HG03066 (cell line): ENCODE measurements at regions not wholly inside any gene's neighbourhood (a gene's known extent, or its start where the extent isn't known, plus 50 kb on each side); places are given as distances from the start of the nearest gene placed in this dataset.
"Not testable (repeated sequence)": the region's sequence is repeated elsewhere in the genome, so short reads cannot be mapped to it uniquely, and the experiment has no call there.

Source experiments
- ATAC-seq: cut with Tn5 transposase; IDR thresholded peaks from one replicate; pipeline ENCODE4 v1.9.1; 2021; ENCODE audit warnings: low read depth; ENCODE audit not compliant: unreplicated experiment

- no peak for ATAC-seq
These were observed 369.3 kb upstream of the KLHL29 start for GRCh38 chr2:23015651-23016200.

- ATAC-seq: no peak
These were observed 365.5 kb upstream of the KLHL29 start for GRCh38 chr2:23019476-23019875.

- no peak for ATAC-seq
These were observed 364.3 kb upstream of the KLHL29 start for GRCh38 chr2:23020659-23021058.

GRCh38 chr2:23021311-23022120 is 363.5 kb upstream of the KLHL29 start:
- no peak for ATAC-seq

- ATAC-seq: no peak
These were observed 361.3 kb upstream of the KLHL29 start for GRCh38 chr2:23023722-23024121.

GRCh38 chr2:23026671-23027070 is 358.3 kb upstream of the KLHL29 start:
- no peak for ATAC-seq

GRCh38 chr2:23027396-23027795 is 357.6 kb upstream of the KLHL29 start:
- ATAC-seq: no peak

GRCh38 chr2:23028106-23028505 is 356.9 kb upstream of the KLHL29 start:
- no peak for ATAC-seq

GRCh38 chr2:23029111-23029510 is 355.9 kb upstream of the KLHL29 start:
- ATAC-seq: no peak

- ATAC-seq: no peak
These were observed 355.0 kb upstream of the KLHL29 start for GRCh38 chr2:23029951-23030350.

- ATAC-seq: no peak
These were observed 350.0 kb upstream of the KLHL29 start for GRCh38 chr2:23034996-23035395.

GRCh38 chr2:23036629-23037028 is 348.4 kb upstream of the KLHL29 start:
- ATAC-seq: no peak

GRCh38 chr2:23037596-23037995 is 347.4 kb upstream of the KLHL29 start:
- no peak for ATAC-seq

GRCh38 chr2:23041443-23041842 is 343.5 kb upstream of the KLHL29 start:
- no peak for ATAC-seq

- no peak for ATAC-seq
These were observed 342.6 kb upstream of the KLHL29 start for GRCh38 chr2:23042216-23042906.

GRCh38 chr2:23050388-23050787 is 334.6 kb upstream of the KLHL29 start:
- no peak for ATAC-seq

GRCh38 chr2:23053601-23054000 is 331.4 kb upstream of the KLHL29 start:
- ATAC-seq: no peak

GRCh38 chr2:23055251-23055650 is 329.7 kb upstream of the KLHL29 start:
- ATAC-seq: no peak

- not testable (repeated sequence) for ATAC-seq
These were observed 328.1 kb upstream of the KLHL29 start for GRCh38 chr2:23056846-23057245.

GRCh38 chr2:23058435-23058834 is 326.5 kb upstream of the KLHL29 start:
- no peak for ATAC-seq

GRCh38 chr2:23065210-23065609 is 319.8 kb upstream of the KLHL29 start:
- no peak for ATAC-seq

GRCh38 chr2:23065936-23066335 is 319.0 kb upstream of the KLHL29 start:
- no peak for ATAC-seq
